Loucy (cell line): ENCODE measurements at regions not wholly inside any gene's neighbourhood (a gene's known extent, or its start where the extent isn't known, plus 50 kb on each side); places are given as distances from the start of the nearest gene placed in this dataset.
"Not testable (repeated sequence)": the region's sequence is repeated elsewhere in the genome, so short reads cannot be mapped to it uniquely, and the experiment has no call there.

Experiments used
- H2AFZ ChIP-seq: fragments of 200-600 bp; sonication (generic); 2 replicates; pipeline ENCODE4 v1.6.0; 2016; ENCODE audit warnings: antibody characterized with exemption, mild to moderate bottlenecking, low read length, moderate library complexity
- H3F3A ChIP-seq: fragments of 200-600 bp; 2 replicates; pipeline ENCODE4 v1.6.0; 2016; ENCODE audit warnings: antibody characterized with exemption, low read depth, mild to moderate bottlenecking
- H3K27me3 ChIP-seq: fragments of 200-600 bp; sonication (generic); 2 replicates; pipeline ENCODE4 v1.6.1; 2014; ENCODE audit warnings: low read length, mild to moderate bottlenecking; ENCODE audit not compliant: insufficient read depth, poor library complexity, severe bottlenecking
- H3K36me3 ChIP-seq: fragments of 200-600 bp; sonication (generic); 2 replicates; pipeline ENCODE4 v1.6.1; 2016; ENCODE audit warnings: low read length; ENCODE audit not compliant: insufficient read depth
- H3K4me1 ChIP-seq: fragments of 200-600 bp; sonication (generic); 2 replicates; pipeline ENCODE4 v1.5.1; 2014; ENCODE audit warnings: low read length, mild to moderate bottlenecking; ENCODE audit not compliant: insufficient read depth, poor library complexity, severe bottlenecking
- H3K4me2 ChIP-seq: fragments of 200-600 bp; sonication (generic); 2 replicates; pipeline ENCODE4 v1.6.0; 2014; ENCODE audit warnings: antibody characterized with exemption, low read length, low read depth, mild to moderate bottlenecking; ENCODE audit not compliant: poor library complexity, severe bottlenecking
- H3K4me3 ChIP-seq: fragments of 200-600 bp; sonication (generic); 2 replicates; pipeline ENCODE4 v1.5.1; 2014; ENCODE audit warnings: low read length, mild to moderate bottlenecking, mixed read lengths; ENCODE audit not compliant: poor library complexity, severe bottlenecking
- H3K79me2 ChIP-seq: fragments of 200-600 bp; sonication (generic); 2 replicates; pipeline ENCODE4 v1.6.1; 2014; ENCODE audit warnings: low read length; ENCODE audit not compliant: insufficient read depth
- H3K9ac ChIP-seq: fragments of 200-600 bp; sonication (generic); 2 replicates; pipeline ENCODE4 v1.6.0; 2014; ENCODE audit warnings: mild to moderate bottlenecking, low read depth, low read length, moderate library complexity; ENCODE audit not compliant: poor library complexity, severe bottlenecking
- H3K9me2 ChIP-seq: fragments of 200-600 bp; sonication (generic); replicated peaks from 2 replicates; pipeline ENCODE4 v1.6.1; 2016; ENCODE audit warnings: low read depth, low read length, mixed read lengths
- H3K9me3 ChIP-seq: fragments of 200-600 bp; sonication (generic); 2 replicates; pipeline ENCODE4 v1.6.1; 2014; ENCODE audit warnings: mild to moderate bottlenecking, antibody characterized with exemption, low read length, low read depth; ENCODE audit not compliant: insufficient read depth
- H4K20me1 ChIP-seq: fragments of 200-600 bp; sonication (generic); 2 replicates; pipeline ENCODE4 v1.6.0; 2014; ENCODE audit warnings: antibody characterized with exemption, low read length, mild to moderate bottlenecking; ENCODE audit not compliant: insufficient read depth, poor library complexity, severe bottlenecking
- EZH2phosphoT487 ChIP-seq: fragments of 200-600 bp; IDR thresholded peaks from 2 replicates; pipeline ENCODE4 v1.6.1; 2018; ENCODE audit warnings: antibody characterized with exemption, mild to moderate bottlenecking, moderate library complexity, borderline replicate concordance
- TF ChIP-seq, protein P1 (sequence below): fragments of 200-600 bp; sonication (generic); conservative IDR thresholded peaks from 2 replicates; pipeline ENCODE4 v1.5.1; 2014; ENCODE audit warnings: mild to moderate bottlenecking, antibody characterized with exemption, low read length

DNA sequence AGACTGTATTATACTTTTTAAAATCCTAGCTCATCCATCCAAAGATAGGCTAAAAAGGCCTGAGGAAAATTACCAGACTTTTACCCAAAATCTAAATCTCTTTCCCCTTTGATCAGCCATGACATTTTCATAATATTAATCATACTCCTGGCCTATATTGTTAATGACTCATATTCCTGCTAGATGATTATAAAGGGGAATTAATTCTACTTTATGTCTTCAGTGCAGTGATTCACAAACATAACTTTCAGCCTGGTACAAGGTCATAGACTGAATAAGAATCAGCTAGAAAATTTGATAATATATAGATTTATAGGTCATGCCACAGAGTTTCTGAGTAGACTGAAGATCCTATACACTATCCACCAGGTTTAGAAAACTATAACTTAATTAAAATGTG is 1905.4 kb downstream of the C4orf33 start:
- H4K20me1 ChIP-seq = no peaks in the 10 kb centered on the region
- no peaks in the 10 kb centered on the region for H3K36me3 ChIP-seq
- no peak overlapping the region for H2AFZ ChIP-seq
- H3K9ac ChIP-seq = no peak overlapping the region
- no peaks in the 10 kb centered on the region for H3F3A ChIP-seq
- TF ChIP-seq, protein P1, sequence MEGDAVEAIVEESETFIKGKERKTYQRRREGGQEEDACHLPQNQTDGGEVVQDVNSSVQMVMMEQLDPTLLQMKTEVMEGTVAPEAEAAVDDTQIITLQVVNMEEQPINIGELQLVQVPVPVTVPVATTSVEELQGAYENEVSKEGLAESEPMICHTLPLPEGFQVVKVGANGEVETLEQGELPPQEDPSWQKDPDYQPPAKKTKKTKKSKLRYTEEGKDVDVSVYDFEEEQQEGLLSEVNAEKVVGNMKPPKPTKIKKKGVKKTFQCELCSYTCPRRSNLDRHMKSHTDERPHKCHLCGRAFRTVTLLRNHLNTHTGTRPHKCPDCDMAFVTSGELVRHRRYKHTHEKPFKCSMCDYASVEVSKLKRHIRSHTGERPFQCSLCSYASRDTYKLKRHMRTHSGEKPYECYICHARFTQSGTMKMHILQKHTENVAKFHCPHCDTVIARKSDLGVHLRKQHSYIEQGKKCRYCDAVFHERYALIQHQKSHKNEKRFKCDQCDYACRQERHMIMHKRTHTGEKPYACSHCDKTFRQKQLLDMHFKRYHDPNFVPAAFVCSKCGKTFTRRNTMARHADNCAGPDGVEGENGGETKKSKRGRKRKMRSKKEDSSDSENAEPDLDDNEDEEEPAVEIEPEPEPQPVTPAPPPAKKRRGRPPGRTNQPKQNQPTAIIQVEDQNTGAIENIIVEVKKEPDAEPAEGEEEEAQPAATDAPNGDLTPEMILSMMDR = no peak
- TF ChIP-seq EZH2phosphoT487 = no peak
- no peaks in the 10 kb centered on the region for H3K79me2 ChIP-seq
- no peaks in the 10 kb centered on the region for H3K27me3 ChIP-seq
- H3K4me3 ChIP-seq = no peak overlapping the region
- no peaks in the 10 kb centered on the region for H3K9me3 ChIP-seq
- peaks cover 7% of the 10 kb centered on the region for H3K4me1 ChIP-seq
- H3K9me2 ChIP-seq = no peaks in the 10 kb centered on the region
- no peak overlapping the region for H3K4me2 ChIP-seq

DNA sequence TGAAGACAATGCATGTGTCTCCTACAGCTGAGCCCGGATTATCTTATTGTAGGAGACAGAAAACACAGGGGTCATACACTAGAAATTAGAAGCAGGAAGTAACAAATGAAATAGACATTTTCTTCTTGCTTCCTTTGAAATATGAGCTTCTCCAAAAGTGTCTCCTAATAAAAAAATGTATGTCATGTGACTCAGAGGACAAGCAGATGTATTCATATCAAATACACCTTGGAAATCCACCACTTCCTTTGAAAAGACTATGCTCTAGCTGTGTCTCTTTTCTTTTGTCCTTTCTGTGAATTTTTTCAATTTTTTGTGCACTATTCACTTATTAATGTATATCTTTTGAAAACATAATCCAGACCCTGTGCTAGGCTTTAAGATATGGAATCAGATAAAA is 1906.2 kb downstream of the C4orf33 start:
- TF ChIP-seq, protein P1 = no peak
- no peak for TF ChIP-seq EZH2phosphoT487
- H3F3A ChIP-seq = no peaks in the 10 kb centered on the region
- H3K4me2 ChIP-seq = no peak overlapping the region
- no peaks in the 10 kb centered on the region for H3K9me2 ChIP-seq
- no peaks in the 10 kb centered on the region for H3K79me2 ChIP-seq
- H3K9me3 ChIP-seq = no peaks in the 10 kb centered on the region
- H3K4me1 ChIP-seq = peaks cover 7% of the 10 kb centered on the region
- H3K36me3 ChIP-seq = no peaks in the 10 kb centered on the region
- H3K27me3 ChIP-seq = no peaks in the 10 kb centered on the region
- peak overlapping the region; percentile 18; the same call in 1 of the 2 replicates for H2AFZ ChIP-seq
- no peak overlapping the region for H3K4me3 ChIP-seq
- H4K20me1 ChIP-seq = no peaks in the 10 kb centered on the region
- H3K9ac ChIP-seq = no peak overlapping the region

DNA sequence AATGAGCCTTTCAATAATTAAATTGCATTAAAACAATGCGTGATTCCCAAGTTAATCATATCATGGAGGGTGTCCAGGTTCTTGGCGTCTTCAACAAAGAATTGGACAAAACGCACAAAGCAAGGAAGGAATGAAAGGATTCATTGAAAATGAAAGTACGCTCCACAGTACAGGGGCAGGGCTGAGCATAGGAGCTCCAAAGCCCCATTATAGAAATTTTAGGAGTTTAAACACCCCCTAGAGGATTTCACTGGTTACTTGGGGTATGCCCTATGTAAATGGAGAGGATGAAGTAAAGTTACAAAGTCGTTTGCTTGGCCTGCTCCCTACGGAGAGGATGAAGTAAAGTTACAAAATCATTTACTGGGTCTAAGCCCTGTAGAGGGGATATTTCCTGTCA is 1910.4 kb downstream of the C4orf33 start:
- Histone ChIP-seq H3K9me2 (no peaks in the 10 kb centered on the region; the same call in 1 of the 2 replicates), H3F3A (no peaks in the 10 kb centered on the region), H3K36me3 (no peaks in the 10 kb centered on the region), H3K4me3 (no peak overlapping the region), H3K27me3 (no peaks in the 10 kb centered on the region), H3K9me3 (no peaks in the 10 kb centered on the region), H3K4me1 (peaks cover 7% of the 10 kb centered on the region), H2AFZ (peak overlapping the region; percentile 19; the same call in 1 of the 2 replicates), H3K79me2 (no peaks in the 10 kb centered on the region), H3K9ac (no peak overlapping the region), H4K20me1 (no peaks in the 10 kb centered on the region), H3K4me2 (no peak overlapping the region)
- no peak for TF ChIP-seq EZH2phosphoT487
- TF ChIP-seq, protein P1 = peak; percentile 21; the same call in 1 of the 2 replicates

DNA sequence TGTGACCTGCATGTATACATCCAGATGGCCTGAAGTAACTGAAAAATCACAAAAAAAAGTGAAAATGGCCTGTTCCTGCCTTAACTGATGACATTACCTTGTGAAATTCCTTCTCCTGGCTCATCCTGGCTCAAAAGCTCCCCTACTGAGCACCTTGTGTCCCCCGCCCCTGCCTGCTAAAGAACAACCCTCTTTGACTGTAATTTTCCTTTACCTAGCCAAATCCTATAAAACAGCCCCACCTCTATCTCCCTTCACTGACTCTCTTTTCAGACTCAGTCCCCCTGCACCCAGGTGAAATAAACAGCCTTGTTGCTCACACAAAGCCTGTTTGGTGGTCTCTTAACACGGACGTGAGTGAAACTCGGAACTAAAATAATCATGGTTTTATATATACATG is 1916.0 kb downstream of the C4orf33 start:
- not testable (repeated sequence) for H3K9ac ChIP-seq, H3F3A ChIP-seq, H3K79me2 ChIP-seq, H3K4me2 ChIP-seq, H3K9me2 ChIP-seq, H3K27me3 ChIP-seq, H4K20me1 ChIP-seq, H3K4me1 ChIP-seq, H3K4me3 ChIP-seq, H3K9me3 ChIP-seq, H3K36me3 ChIP-seq, H2AFZ ChIP-seq
